ENCODE measurements at regions not wholly inside any gene's neighbourhood (a gene's known extent, or its start where the extent isn't known, plus 50 kb on each side); places are given as distances from the start of the nearest gene placed in this dataset.

DNA sequence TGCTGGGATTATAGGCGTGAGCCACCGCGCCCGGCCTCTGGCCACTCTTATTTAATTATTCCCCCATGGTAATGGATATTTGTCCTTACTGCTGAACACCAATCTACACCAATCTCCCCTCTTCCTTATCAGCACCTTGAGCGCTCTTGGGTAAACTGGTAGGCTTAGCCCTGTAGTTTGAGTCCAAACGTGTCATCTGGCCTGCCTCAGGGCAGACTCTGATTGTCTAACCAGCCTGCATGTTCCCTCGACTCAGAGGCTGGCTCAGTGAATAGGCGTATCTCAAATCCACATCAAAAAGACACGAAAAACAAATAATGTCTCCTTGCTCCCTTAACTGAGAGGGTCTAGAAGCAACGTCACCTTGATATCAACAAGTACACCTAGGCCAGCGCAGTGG lies 260.9 kb downstream of the TFAP2C start:
- TF ChIP-seq, protein P1, sequence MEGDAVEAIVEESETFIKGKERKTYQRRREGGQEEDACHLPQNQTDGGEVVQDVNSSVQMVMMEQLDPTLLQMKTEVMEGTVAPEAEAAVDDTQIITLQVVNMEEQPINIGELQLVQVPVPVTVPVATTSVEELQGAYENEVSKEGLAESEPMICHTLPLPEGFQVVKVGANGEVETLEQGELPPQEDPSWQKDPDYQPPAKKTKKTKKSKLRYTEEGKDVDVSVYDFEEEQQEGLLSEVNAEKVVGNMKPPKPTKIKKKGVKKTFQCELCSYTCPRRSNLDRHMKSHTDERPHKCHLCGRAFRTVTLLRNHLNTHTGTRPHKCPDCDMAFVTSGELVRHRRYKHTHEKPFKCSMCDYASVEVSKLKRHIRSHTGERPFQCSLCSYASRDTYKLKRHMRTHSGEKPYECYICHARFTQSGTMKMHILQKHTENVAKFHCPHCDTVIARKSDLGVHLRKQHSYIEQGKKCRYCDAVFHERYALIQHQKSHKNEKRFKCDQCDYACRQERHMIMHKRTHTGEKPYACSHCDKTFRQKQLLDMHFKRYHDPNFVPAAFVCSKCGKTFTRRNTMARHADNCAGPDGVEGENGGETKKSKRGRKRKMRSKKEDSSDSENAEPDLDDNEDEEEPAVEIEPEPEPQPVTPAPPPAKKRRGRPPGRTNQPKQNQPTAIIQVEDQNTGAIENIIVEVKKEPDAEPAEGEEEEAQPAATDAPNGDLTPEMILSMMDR (conservative IDR thresholded peaks at IDR 0.05; ENCODE audit: low read depth, low read length) = no peak
- TF ChIP-seq EZH2 (IDR thresholded peaks at IDR 0.05; ENCODE audit: borderline replicate concordance, low read depth, low read length, poor library complexity, severe bottlenecking) = no peak
